ENCODE measurements at regions not wholly inside any gene's neighbourhood (a gene's known extent, or its start where the extent isn't known, plus 50 kb on each side); places are given as distances from the start of the nearest gene placed in this dataset.

- TF ChIP-seq CTCF (conservative IDR thresholded peaks at IDR 0.05; ENCODE audit: low read depth, low read length) (no peak), EZH2 (IDR thresholded peaks at IDR 0.05; ENCODE audit: borderline replicate concordance, low read depth, low read length, poor library complexity, severe bottlenecking) (no peak)
Observed at GRCh38 chr5:87829217-87829551, 416.5 kb upstream of the CCNH start.

Measured in A673 (cell line).